Activated T-cell treated with anti-CD3 and anti-CD28 coated beads, Interleukin-2, amount 50 U/mL, for 4 hours (primary cell): ENCODE measurements at regions not wholly inside any gene's neighbourhood (a gene's known extent, or its start where the extent isn't known, plus 50 kb on each side); places are given as distances from the start of the nearest gene placed in this dataset.
A peak's percentile ranks its signal among the peaks of the same experiment; 100 is the strongest.
"Not testable (repeated sequence)": the region's sequence is repeated elsewhere in the genome, so short reads cannot be mapped to it uniquely, and the experiment has no call there.

Source experiments
- ATAC-seq, 2 donors: fragments of 200-7000 bp; cut with Tn5 transposase; one replicate each; pipeline ENCODE4 v1.10.0; 2021
- DNase-seq: peaks from one replicate; pipeline ENCODE4 v3.0.0-alpha.2; 2020
- H3K27me3 Mint-ChIP-seq: one replicate; pipeline ENCODE4 v1.8.0; 2021; ENCODE audit warnings: low read depth, mixed read lengths
- H3K36me3 Mint-ChIP-seq: one replicate; pipeline ENCODE4 v1.8.0; 2022; ENCODE audit warnings: mixed read lengths; ENCODE audit not compliant: insufficient read depth
- H3K4me1 Mint-ChIP-seq: one replicate; pipeline ENCODE4 v1.8.0; 2021; ENCODE audit warnings: low read depth, mixed read lengths
- H3K4me3 Mint-ChIP-seq: one replicate; pipeline ENCODE4 v1.8.0; 2021; ENCODE audit warnings: mild to moderate bottlenecking, moderate library complexity, mixed read lengths
- H3K9me3 Mint-ChIP-seq: one replicate; pipeline ENCODE4 v1.8.0; 2021; ENCODE audit warnings: mixed read lengths

GRCh38 chr10:23648618-23649017 lies 209.7 kb downstream of the OTUD1 start:
- Mint-ChIP-seq H3K27me3 (peaks cover 4% of the 10 kb centered on the region), H3K9me3 (no peaks in the 10 kb centered on the region), H3K4me3 (no peak overlapping the region)

GRCh38 chr10:23656735-23657134 lies 217.9 kb downstream of the OTUD1 start:
- ATAC-seq (no peak), DNase-seq (no peak)
- Mint-ChIP-seq H3K36me3 (no peaks in the 10 kb centered on the region), H3K9me3 (no peaks in the 10 kb centered on the region), H3K4me3 (no peak overlapping the region), H3K27me3 (peaks cover 5% of the 10 kb centered on the region), H3K4me1 (no peaks in the 10 kb centered on the region)

More at GRCh38 chr10:23648618-23649017, 209.7 kb downstream of the OTUD1 start:
- ATAC-seq: no peak
- DNase-seq: no peak
- Mint-ChIP-seq H3K4me1 (no peaks in the 10 kb centered on the region), H3K36me3 (no peaks in the 10 kb centered on the region)

GRCh38 chr10:23657677-23658076 lies 218.8 kb downstream of the OTUD1 start:
- DNase-seq (no peak), ATAC-seq (no peak)
- no peak overlapping the region for H3K4me3 Mint-ChIP-seq
- no peaks in the 10 kb centered on the region for H3K36me3 Mint-ChIP-seq
- no peaks in the 10 kb centered on the region for H3K4me1 Mint-ChIP-seq
- H3K9me3 Mint-ChIP-seq: no peaks in the 10 kb centered on the region
- peaks cover 5% of the 10 kb centered on the region for H3K27me3 Mint-ChIP-seq

- not testable (repeated sequence) for DNase-seq, ATAC-seq, H3K36me3 Mint-ChIP-seq, H3K4me1 Mint-ChIP-seq, H3K9me3 Mint-ChIP-seq, H3K4me3 Mint-ChIP-seq
- H3K27me3 Mint-ChIP-seq: peaks cover 18% of the 10 kb centered on the region
Observed at GRCh38 chr10:23671866-23672265, 233.0 kb downstream of the OTUD1 start.

- H3K9me3 Mint-ChIP-seq: no peaks in the 10 kb centered on the region
- no peak for ATAC-seq
- H3K4me1 Mint-ChIP-seq: no peaks in the 10 kb centered on the region
- no peaks in the 10 kb centered on the region for H3K36me3 Mint-ChIP-seq
- H3K27me3 Mint-ChIP-seq: peaks cover 24% of the 10 kb centered on the region
- no peak for DNase-seq
- H3K4me3 Mint-ChIP-seq: no peak overlapping the region
Observed at GRCh38 chr10:23675585-23675984, 236.7 kb downstream of the OTUD1 start.

GRCh38 chr10:23676296-23676695 lies 237.4 kb downstream of the OTUD1 start:
- Mint-ChIP-seq H3K4me3 (no peak overlapping the region), H3K9me3 (no peaks in the 10 kb centered on the region), H3K27me3 (peaks cover 20% of the 10 kb centered on the region), H3K36me3 (no peaks in the 10 kb centered on the region), H3K4me1 (no peaks in the 10 kb centered on the region)
- ATAC-seq: no peak
- no peak for DNase-seq

GRCh38 chr10:23686722-23687121 lies 247.8 kb downstream of the OTUD1 start:
- H3K27me3 Mint-ChIP-seq: peaks cover 4% of the 10 kb centered on the region
- no peak overlapping the region for H3K4me3 Mint-ChIP-seq
- no peaks in the 10 kb centered on the region for H3K4me1 Mint-ChIP-seq
- no peak for ATAC-seq
- DNase-seq: no peak
- no peaks in the 10 kb centered on the region for H3K9me3 Mint-ChIP-seq
- no peaks in the 10 kb centered on the region for H3K36me3 Mint-ChIP-seq

GRCh38 chr10:23692736-23693135 lies 253.9 kb downstream of the OTUD1 start:
- Mint-ChIP-seq H3K27me3 (peaks cover 44% of the 10 kb centered on the region), H3K9me3 (no peaks in the 10 kb centered on the region), H3K36me3 (no peaks in the 10 kb centered on the region), H3K4me3 (no peak overlapping the region), H3K4me1 (peaks cover 8% of the 10 kb centered on the region)
- DNase-seq: no peak
- no peak for ATAC-seq

GRCh38 chr10:23693501-23693901 lies 254.6 kb downstream of the OTUD1 start:
- no peak overlapping the region for H3K4me3 Mint-ChIP-seq
- peaks cover 49% of the 10 kb centered on the region for H3K27me3 Mint-ChIP-seq
- ATAC-seq (peak in 1 of 2 donors; percentile 32), DNase-seq (no peak)
- no peaks in the 10 kb centered on the region for H3K9me3 Mint-ChIP-seq
- H3K36me3 Mint-ChIP-seq: no peaks in the 10 kb centered on the region
- H3K4me1 Mint-ChIP-seq: peaks cover 8% of the 10 kb centered on the region

GRCh38 chr10:23693925-23694324 lies 255.1 kb downstream of the OTUD1 start:
- Mint-ChIP-seq H3K27me3 (peaks cover 49% of the 10 kb centered on the region), H3K4me1 (peaks cover 8% of the 10 kb centered on the region), H3K36me3 (no peaks in the 10 kb centered on the region), H3K9me3 (no peaks in the 10 kb centered on the region), H3K4me3 (no peak overlapping the region)
- ATAC-seq (no peak), DNase-seq (no peak)

- no peak overlapping the region for H3K4me3 Mint-ChIP-seq
- ATAC-seq: peak; percentile 21 to 38
- H3K36me3 Mint-ChIP-seq: no peaks in the 10 kb centered on the region
- peaks cover 49% of the 10 kb centered on the region for H3K27me3 Mint-ChIP-seq
- no peak for DNase-seq
- peaks cover 8% of the 10 kb centered on the region for H3K4me1 Mint-ChIP-seq
- H3K9me3 Mint-ChIP-seq: no peaks in the 10 kb centered on the region
Observed at GRCh38 chr10:23694446-23694920, 255.6 kb downstream of the OTUD1 start.

- DNase-seq: no peak
- H3K36me3 Mint-ChIP-seq: no peaks in the 10 kb centered on the region
Observed at GRCh38 chr10:23694921-23695824, 256.3 kb downstream of the OTUD1 start.

GRCh38 chr10:23695825-23696420 lies 257.0 kb downstream of the OTUD1 start:
- DNase-seq (no peak), ATAC-seq (no peak)
- no peaks in the 10 kb centered on the region for H3K36me3 Mint-ChIP-seq
- H3K9me3 Mint-ChIP-seq: no peaks in the 10 kb centered on the region
- peaks cover 9% of the 10 kb centered on the region for H3K4me1 Mint-ChIP-seq
- no peak overlapping the region for H3K4me3 Mint-ChIP-seq
- peaks cover 50% of the 10 kb centered on the region for H3K27me3 Mint-ChIP-seq

More at GRCh38 chr10:23694921-23695824, 256.3 kb downstream of the OTUD1 start:
- Mint-ChIP-seq H3K4me1 (peaks cover 8% of the 10 kb centered on the region), H3K27me3 (peaks cover 51% of the 10 kb centered on the region), H3K4me3 (no peak overlapping the region), H3K9me3 (no peaks in the 10 kb centered on the region)
- peak; percentile 43 to 47 for ATAC-seq

GRCh38 chr10:23696476-23696875 lies 257.6 kb downstream of the OTUD1 start:
- Mint-ChIP-seq H3K36me3 (no peaks in the 10 kb centered on the region), H3K27me3 (peaks cover 50% of the 10 kb centered on the region), H3K4me3 (no peak overlapping the region), H3K4me1 (peaks cover 9% of the 10 kb centered on the region), H3K9me3 (no peaks in the 10 kb centered on the region)
- no peak for DNase-seq
- ATAC-seq: no peak

- H3K36me3 Mint-ChIP-seq: no peaks in the 10 kb centered on the region
- DNase-seq (peak; percentile 39), ATAC-seq (peak; percentile 82 to 94)
- peaks cover 18% of the 10 kb centered on the region for H3K27me3 Mint-ChIP-seq
- H3K4me1 Mint-ChIP-seq: peaks cover 1% of the 10 kb centered on the region
- H3K4me3 Mint-ChIP-seq: no peak overlapping the region
- H3K9me3 Mint-ChIP-seq: no peaks in the 10 kb centered on the region
Observed at GRCh38 chr10:23702977-23703414, 264.1 kb downstream of the OTUD1 start.
